Nephron progenitor cell (in vitro differentiated cells): ENCODE measurements at regions not wholly inside any gene's neighbourhood (a gene's known extent, or its start where the extent isn't known, plus 50 kb on each side); places are given as distances from the start of the nearest gene placed in this dataset.

Experiments
- DNase-seq: peaks from one replicate; pipeline ENCODE4 v3.0.0; 2021
- H3K27ac Mint-ChIP-seq: 2 replicates; pipeline ENCODE4 v1.8.0; 2021; ENCODE audit warnings: mild to moderate bottlenecking, moderate library complexity, mixed read lengths
- H3K27me3 Mint-ChIP-seq: 2 replicates; pipeline ENCODE4 v1.8.0; 2021; ENCODE audit warnings: mild to moderate bottlenecking, low read depth, mixed read lengths; ENCODE audit not compliant: poor library complexity
- H3K36me3 Mint-ChIP-seq: 2 replicates; pipeline ENCODE4 v1.8.0; 2021; ENCODE audit warnings: low read depth, mixed read lengths
- H3K4me1 Mint-ChIP-seq: 2 replicates; pipeline ENCODE4 v1.8.0; 2021; ENCODE audit warnings: mixed read lengths
- H3K4me3 Mint-ChIP-seq: 2 replicates; pipeline ENCODE4 v1.8.0; 2021; ENCODE audit warnings: mild to moderate bottlenecking, moderate library complexity, mixed read lengths
- H3K9me3 Mint-ChIP-seq: 2 replicates; pipeline ENCODE4 v1.8.0; 2021; ENCODE audit warnings: mild to moderate bottlenecking, moderate library complexity, mixed read lengths
- CTCF ChIP-seq: fragments of 200-600 bp; sonication (generic); IDR thresholded peaks from 2 replicates; pipeline ENCODE4 v1.5.0; 2021; ENCODE audit warnings: antibody characterized with exemption

DNA sequence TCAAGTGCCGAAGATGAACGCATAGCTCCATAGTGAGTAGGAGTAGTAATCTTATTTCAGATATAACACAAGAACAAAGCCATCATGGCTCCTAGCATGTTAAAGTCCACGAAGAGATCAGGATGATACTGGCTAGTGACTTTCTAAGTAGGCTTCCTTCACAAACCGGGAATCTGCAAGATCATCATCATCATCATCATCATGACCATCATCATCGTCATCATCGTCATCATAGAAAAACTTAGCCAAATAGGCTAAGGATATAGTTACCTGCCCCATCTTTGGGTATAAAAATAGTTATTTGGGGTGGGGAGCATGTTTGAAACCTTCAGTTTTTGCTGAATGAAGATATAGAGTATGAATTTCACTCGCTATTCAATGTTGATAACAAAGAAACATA, 57.9 kb downstream of the PYDC2 start:
- H3K36me3 Mint-ChIP-seq: no peaks in the 10 kb centered on the region
- no peak for DNase-seq
- H3K4me3 Mint-ChIP-seq: no peak overlapping the region
- H3K27ac Mint-ChIP-seq: no peak overlapping the region
- no peak for TF ChIP-seq CTCF
- peaks cover 6% of the 10 kb centered on the region for H3K4me1 Mint-ChIP-seq
- no peaks in the 10 kb centered on the region for H3K9me3 Mint-ChIP-seq
- peaks cover 3% of the 10 kb centered on the region for H3K27me3 Mint-ChIP-seq

DNA sequence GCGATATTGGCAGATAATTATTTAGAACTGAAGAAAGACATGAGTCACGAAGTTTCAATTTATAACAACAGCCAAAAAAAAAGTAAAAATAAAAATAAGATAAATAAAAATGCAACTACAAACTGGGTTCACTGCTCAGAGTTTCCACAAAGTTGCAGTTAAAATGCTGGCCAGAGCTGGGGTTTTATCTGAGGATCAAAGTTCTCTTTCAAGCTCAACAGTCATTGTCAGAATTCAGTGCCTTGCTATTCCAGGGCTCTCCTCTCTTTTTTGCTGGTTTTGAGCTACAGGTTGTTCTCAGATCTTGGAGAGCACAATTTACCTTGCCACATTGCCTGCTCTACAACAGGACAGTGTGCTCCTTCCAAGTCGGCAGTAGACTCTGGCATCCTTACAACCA, 60.1 kb downstream of the PYDC2 start:
- Mint-ChIP-seq H3K27me3 (peaks cover 3% of the 10 kb centered on the region), H3K4me3 (no peak overlapping the region), H3K27ac (no peak overlapping the region), H3K36me3 (no peaks in the 10 kb centered on the region), H3K9me3 (no peaks in the 10 kb centered on the region), H3K4me1 (no peaks in the 10 kb centered on the region)
- no peak for TF ChIP-seq CTCF
- no peak for DNase-seq

DNA sequence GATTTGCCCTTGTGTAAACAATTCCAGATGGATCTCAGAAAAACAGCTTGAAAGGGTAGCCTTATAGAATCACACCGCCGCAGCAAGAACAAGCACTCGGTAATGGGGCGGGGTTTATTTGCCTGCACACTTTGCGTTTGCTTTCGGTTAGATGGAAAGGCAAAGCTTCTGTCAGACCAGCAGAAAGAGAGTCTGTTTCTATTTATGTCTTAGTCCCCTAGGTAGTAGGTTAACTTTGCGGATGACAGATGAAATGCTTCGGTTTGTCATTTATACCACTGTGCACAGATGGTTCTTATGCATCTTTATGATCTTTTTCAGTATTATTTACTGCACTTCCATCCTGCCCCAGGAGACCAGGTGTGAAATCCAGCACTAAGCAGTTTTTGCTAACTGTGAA, 62.2 kb downstream of the PYDC2 start:
- Mint-ChIP-seq H3K27me3 (peaks cover 4% of the 10 kb centered on the region), H3K4me3 (no peak overlapping the region), H3K4me1 (no peaks in the 10 kb centered on the region), H3K9me3 (no peaks in the 10 kb centered on the region), H3K27ac (no peak overlapping the region), H3K36me3 (no peaks in the 10 kb centered on the region)
- no peak for DNase-seq
- TF ChIP-seq CTCF: no peak

DNA sequence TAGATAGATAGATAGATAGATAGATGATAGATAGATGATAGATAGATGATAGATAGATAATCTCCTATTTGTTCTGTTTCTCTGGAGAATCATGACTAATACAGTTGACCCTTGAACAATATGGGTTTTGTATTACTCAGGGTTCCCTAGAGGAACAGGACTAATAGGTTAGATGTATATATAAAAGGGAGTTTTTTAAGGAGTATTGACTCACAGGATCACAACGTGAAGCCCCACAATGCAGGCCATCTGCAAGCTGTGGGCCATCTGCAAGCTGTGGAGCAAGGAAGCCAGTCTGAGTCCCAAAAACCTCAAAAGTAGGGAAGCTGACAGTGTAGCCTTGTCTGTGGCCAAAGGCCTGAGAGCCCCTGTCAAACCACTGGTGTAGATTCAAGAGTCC, 67.6 kb downstream of the PYDC2 start:
- Mint-ChIP-seq H3K4me3 (no peak overlapping the region), H3K4me1 (no peaks in the 10 kb centered on the region), H3K27me3 (peaks cover 4% of the 10 kb centered on the region), H3K9me3 (no peaks in the 10 kb centered on the region), H3K27ac (peak overlapping the region; percentile 72), H3K36me3 (no peaks in the 10 kb centered on the region)
- TF ChIP-seq CTCF: no peak
- DNase-seq: no peak

DNA sequence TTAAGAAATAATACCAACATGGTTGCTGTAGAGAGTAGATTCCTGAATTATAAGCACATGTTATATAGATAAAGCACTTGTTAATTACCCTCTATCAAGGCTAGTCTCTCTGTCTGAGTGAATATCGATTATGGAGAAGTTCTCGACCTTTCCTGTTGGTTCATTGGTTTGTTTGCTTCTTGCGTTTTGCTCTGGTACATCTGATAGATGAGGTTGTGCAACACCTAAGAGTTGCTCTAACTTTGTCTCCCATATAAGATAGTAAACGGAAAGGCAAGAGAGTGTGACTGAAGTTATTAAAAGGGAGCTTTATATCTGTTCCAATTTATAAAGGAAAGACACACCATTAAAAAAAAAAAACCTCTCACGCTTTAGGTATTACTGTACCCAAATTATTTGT, 69.0 kb downstream of the PYDC2 start:
- H3K36me3 Mint-ChIP-seq: no peaks in the 10 kb centered on the region
- H3K27me3 Mint-ChIP-seq: peaks cover 4% of the 10 kb centered on the region
- H3K9me3 Mint-ChIP-seq: no peaks in the 10 kb centered on the region
- no peak for TF ChIP-seq CTCF
- H3K4me3 Mint-ChIP-seq: no peak overlapping the region
- no peaks in the 10 kb centered on the region for H3K4me1 Mint-ChIP-seq
- no peak overlapping the region for H3K27ac Mint-ChIP-seq
- no peak for DNase-seq

DNA sequence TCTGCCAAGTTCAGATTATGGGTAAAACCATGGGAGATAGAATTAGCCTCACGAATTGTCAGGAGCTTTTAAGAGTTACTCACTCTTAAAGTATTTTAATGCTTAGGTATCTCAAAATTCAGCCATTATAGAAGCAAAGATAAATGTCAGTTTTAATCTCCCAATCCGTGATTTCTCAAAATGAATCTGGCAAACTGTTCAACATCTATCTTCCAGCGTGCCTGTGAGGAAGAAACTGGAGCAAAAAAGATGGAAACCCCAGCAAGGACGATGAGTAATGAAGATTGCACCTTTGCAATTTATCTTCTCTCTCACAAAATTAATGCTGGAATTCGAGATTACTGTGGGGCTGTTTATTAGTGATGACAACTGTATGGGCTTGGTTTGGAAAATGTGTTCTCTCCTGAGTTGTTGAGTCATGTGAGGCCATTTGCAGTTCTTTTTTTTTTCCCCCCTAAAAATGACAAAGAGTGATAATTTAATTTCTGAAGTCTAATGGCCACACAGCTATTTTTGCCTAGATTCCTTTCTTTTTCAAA, 70.5 kb downstream of the PYDC2 start:
- H3K4me1 Mint-ChIP-seq: no peaks in the 10 kb centered on the region
- no peak overlapping the region for H3K27ac Mint-ChIP-seq
- no peak overlapping the region for H3K4me3 Mint-ChIP-seq
- no peak for DNase-seq
- no peaks in the 10 kb centered on the region for H3K9me3 Mint-ChIP-seq
- H3K27me3 Mint-ChIP-seq: peaks cover 4% of the 10 kb centered on the region
- TF ChIP-seq CTCF: no peak
- H3K36me3 Mint-ChIP-seq: no peaks in the 10 kb centered on the region
